Inflammatory macrophage treated with lipopolysaccharide for 1 hour (primary cell): ENCODE measurements at regions not wholly inside any gene's neighbourhood (a gene's known extent, or its start where the extent isn't known, plus 50 kb on each side); places are given as distances from the start of the nearest gene placed in this dataset.

Experiments
- DNase-seq, 2 donors: peaks; one replicate each; pipeline ENCODE4 v3.0.0-alpha.2; 2020 to 2022

DNA sequence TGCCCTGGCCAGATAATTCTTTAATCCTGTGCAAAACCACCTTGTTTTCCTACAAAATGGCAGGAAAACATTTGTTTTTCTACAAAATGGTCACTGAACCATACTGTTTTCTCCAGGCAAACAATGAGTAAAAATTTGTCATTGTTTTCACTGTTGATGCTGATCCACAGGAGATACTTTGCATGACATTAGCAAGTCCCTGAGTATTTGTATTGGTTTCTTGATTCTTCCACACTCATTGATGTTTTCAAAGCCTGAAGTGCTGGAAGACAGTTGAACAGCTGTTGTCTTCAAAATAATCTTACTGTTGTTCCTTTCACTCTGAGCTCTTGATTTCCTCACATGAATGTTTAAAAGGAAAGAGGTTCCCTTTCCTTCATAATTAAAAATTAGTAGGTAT lies 123.1 kb upstream of the HTR2A start:
- DNase-seq = no peak

DNA sequence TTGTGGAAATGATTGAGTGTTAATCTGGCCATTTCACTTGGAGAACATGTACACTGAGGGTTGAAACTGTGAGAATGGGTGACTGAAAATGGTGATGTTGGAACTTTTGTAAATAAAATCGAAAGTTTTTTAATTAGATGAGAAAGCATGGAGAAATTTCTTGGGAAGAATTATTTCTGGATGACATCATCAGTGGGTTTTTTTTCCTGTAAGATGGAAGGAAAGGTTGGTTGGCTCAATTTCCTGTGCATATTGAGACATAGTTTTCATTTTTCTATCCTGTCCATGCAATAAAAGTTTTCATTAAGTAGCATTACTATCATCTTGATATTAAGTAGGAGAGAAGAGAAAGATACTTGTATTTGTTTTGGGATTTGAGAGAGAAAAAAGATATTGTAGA lies 120.6 kb upstream of the HTR2A start:
- no peak for DNase-seq

DNA sequence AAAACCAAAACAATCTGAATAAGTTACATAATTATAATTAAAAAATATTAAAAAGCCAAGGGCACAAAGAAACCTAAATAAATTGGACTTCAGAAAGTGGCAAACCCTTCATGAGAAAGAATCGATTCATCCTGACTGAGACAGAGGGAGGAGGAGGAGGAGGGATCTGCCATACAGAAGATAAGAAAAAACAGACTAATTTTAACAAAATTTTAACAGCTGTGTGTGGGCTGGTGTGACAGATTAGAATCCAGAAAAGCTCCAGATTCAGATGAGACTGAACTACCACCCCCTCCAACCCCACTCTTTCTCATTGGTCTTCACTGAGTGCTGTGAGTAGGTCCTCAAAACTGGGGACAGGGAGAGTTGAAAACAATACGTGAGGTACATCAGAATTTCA lies 111.5 kb upstream of the HTR2A start:
- no peak for DNase-seq

DNA sequence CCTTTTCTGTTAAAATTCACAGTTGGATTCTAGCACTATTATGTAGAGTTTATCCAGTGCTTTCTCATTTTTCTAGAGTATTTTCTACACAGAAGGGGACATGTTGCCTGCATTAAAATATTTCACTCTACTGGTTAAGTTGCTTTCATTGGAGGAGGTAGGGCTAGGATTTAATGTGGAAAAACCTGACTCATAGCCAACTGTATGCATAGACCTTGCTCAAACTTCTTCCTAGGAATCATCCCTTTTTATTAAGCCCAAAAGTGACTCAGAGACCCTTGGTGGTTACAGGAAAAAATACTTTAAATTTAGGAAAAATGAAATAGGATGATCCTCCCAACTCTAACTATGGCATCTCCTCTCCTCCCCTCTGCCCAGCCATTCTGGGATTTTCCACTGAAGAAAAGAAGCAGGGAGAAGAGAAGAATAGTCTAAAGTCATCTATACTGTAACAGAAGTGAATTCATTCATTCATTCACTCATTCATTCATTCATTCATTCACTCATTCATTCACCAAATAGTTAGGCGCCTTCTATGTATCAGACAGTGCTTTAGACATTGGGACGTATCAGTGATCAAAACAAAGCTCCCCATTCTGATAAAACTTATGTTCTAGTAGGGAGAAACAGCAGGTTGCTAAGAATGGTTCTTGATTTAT lies 109.0 kb upstream of the HTR2A start:
- no peak for DNase-seq

DNA sequence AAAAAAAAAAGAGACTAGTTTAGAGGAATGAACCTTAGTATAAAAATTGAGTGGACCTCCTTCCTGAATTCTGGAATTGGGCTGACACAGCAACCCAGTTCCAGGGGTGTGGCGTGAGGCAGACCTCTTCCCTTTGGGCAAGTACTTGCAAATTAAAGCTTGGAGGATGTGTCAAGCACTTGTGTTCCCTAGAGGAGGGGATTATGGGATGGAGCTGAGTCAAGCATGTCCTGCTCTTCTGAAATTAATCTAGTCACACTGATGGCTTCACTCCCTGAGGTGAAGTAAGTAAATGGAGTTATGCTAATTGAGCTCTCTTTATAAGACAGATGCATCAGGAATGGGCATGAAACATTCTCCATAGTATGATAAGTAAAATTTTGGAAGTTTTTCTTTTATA lies 107.7 kb upstream of the HTR2A start:
- no peak for DNase-seq

DNA sequence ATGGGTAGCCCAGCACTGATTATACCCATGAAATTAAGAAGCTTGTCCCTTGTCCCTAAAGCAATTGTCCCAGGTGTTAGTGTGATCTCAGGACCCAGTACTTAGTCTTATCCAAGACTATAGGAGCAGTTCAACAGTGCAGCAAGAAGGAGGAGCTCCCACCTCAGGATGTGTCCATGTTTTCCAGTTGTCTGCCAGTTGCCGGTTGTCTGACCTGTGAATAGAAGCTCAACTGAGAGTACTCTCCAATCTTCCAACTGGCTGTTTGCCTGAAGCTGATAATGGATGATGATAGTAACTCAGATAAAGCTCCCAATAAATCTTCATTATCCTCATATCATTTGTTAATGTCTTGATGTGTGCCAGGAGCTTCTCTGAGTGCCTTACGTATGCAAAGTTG lies 107.2 kb upstream of the HTR2A start:
- DNase-seq = no peak

DNA sequence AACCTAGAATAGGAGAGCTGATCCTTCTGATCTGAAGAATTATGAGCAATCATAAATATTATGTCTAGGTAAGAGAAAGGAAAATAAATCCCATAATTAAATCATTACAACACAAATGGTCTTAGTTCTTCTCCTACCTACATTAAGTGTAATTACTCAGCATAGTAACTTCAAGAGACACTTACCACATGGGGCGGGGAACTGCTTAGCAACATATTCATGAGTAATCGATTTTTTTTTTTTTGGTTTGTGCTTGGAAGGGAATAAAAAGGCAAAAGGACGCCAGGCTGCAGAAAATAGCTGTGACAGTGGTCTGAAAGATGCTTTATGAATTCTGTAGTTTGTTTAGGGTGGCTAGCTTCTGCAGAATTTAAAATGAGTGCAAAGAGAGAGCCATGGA lies 103.3 kb upstream of the HTR2A start:
- DNase-seq = no peak

DNA sequence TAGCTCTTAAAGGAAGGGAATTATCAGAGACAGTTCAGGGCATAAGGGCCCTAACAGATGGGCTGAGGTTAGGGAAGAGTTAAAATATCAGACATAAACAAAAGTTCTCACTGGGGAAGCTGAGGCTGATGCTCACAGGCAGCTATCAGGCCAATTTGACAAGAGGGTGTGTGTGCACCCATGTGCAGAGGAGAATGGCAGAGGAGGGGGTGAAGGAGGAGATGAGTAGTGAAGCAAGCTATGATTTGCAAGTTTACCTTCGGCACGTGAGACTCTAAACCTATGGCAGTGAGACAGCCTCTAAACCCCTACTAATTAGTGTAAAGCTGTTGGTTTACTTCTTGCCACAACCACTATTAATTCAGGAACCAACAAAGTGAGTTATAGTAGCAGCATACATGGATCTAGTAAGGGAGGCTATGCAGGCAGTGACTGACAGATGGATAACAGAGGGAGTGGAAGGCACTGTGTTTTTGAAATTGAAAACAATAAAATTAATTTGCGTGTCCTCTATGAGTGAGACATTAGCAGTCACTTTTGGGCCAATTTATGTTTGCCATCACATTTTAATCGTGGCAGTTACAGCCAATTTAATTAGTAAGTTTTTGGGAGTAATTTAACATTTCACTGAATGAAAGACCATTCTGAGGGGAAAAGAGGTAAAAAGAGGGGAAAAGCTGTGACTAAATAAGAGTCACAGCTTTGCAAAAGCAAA lies 99.6 kb upstream of the HTR2A start:
- no peak for DNase-seq

DNA sequence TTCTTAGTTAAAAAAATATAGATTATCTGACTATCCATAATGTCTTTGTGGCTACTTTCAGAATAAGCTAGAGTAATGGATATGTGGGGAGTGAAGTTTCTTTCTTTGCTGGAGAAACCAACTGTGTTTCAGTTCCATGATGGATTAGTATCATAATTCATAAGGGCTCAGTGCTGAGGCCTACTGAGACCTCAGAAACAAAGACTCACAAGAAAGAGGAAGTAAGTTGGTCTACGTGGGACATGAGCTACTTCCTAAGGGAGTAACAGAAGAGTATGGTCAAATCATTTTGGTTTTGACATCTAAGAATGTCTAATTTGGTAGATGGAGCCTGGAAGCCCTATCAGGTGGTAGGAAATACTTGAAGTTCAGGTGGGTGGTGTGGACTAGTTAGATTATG lies 99.0 kb upstream of the HTR2A start:
- peak in 1 of 2 donors; percentile 4 for DNase-seq

DNA sequence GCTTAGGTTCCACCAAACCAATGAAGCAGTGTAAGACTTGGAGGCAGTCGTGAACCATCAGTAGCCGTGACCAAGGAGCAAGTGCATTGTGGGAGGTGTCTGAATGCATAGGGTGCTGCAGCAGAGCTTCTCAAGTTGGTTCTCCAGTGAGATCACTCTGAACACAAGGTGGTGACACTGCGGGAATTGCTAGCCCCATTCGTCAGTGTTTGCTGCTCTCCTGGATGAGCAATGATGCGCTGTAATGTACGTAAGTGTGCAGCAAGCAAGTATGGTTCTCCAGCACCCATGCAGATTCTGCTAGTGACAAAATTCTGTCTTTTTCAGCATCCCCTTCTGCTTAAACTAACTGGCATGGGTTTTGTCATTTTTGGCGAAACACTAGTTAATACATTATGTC lies 97.6 kb upstream of the HTR2A start:
- DNase-seq = no peak

DNA sequence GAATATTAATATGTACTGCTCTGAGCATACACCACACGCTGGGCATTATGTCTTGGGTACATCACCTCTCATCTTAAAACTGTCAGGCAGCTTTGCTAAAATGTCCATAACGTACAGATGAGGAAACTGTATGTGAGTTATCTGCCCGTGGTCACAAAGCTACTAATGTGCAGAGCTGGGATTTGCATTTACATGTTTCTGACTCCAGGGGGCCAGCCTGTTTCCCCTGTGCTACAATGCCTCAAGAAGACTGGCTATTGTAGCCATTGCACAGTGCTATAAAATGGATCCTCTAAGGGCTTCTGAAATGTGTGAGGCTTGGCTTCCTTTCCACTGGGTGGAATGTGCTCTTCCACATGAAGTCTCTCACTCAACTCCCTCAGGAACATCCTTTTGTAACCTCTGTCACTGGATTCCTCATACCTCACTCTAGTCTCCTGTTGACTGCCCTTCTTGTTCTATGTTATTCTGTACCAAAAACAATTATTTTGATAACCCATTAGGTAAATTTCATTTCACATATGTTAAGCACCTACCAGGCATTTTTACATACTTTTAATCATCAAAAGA lies 95.6 kb upstream of the HTR2A start:
- peak in 1 of 2 donors; percentile 16 for DNase-seq

DNA sequence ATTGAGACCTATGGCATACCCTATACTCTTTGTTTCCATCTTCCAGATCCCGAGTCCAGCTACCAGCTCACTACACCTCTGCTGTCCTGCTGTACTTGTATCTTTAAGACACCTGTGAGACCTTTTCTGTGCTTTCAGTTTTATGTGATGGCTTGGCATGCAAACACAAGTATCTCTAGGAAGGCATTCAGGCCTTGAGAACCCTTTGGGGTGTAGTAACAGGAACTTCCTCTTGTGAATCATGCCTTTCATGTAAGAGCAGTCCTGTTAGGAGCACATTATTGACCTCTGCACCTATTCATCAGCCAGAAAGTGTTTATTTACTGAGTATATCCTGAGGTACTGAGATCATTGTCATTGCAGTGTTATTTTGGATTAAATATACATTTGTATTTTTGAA lies 87.0 kb upstream of the HTR2A start:
- peak; percentile 22 to 27 for DNase-seq

DNA sequence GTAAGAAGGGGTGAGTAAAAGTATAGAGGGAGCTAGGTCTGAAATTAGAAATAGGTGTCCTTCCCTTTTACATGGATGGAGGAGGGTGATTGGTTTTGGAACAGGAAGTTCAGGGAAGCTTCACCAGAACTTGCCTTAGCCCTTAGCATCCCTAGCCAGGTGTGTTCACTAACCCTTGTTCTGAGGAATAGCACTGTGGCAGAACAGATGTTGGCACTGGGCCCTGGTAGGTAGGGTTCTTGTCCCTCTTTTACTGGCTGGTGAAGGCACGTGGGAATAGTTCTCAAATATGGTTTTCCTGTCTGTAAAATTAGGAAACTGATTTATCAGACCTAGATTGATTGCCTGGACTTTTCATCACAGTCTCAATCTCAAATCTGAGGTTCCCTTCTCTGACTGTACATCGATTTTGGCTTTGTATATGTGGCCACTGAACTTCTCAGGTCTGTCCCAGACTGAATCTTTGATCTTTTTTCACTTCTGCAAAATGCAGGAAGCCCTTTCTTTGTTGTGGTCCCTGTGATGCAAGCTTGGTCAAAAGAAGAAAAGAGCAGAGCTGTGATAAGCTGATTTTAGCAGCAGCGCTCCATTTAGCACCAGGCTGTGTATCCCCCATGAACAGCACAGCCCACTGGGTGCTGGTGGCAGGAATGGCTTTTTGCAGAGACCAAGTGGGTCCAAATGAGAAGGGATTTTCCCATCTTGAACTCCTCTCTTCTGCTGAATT lies 86.2 kb upstream of the HTR2A start:
- DNase-seq = no peak

DNA sequence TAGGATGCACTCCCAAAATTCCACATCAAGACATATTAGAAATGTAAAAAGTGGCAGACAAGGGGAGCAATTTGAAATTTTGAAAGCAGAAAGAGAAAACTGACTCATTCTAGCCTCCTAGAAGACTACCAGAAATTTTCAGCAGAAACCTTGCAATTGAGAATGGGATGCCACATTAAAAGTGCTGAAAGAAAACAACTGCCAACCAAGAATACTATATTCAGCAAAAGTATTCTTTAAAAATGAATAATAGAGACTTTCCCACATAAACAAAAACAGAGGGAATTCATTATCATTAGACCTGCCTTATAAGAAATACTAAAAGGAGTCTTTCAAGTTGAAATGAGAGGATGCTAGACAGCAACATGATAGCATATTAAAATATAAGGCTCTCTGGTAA lies 78.3 kb upstream of the HTR2A start:
- no peak for DNase-seq

DNA sequence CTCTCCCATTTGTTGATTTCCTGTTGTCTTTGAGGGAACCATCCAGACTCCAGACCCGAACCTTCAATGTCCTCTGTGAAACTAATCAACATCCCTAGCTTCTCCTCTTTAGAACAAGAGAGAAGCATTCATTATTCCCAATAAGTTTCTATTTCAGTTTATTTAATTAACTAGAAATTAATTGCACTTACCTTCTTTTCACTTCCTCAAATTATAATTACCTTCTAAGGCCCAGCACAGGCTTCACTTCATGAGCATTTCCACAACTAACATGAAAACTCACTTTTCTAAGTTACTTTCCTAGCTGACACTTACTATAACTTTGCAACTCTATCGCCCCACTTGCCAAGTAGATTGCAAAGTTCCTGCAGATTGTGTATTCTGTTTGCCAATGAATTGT lies 71.6 kb upstream of the HTR2A start:
- no peak for DNase-seq

DNA sequence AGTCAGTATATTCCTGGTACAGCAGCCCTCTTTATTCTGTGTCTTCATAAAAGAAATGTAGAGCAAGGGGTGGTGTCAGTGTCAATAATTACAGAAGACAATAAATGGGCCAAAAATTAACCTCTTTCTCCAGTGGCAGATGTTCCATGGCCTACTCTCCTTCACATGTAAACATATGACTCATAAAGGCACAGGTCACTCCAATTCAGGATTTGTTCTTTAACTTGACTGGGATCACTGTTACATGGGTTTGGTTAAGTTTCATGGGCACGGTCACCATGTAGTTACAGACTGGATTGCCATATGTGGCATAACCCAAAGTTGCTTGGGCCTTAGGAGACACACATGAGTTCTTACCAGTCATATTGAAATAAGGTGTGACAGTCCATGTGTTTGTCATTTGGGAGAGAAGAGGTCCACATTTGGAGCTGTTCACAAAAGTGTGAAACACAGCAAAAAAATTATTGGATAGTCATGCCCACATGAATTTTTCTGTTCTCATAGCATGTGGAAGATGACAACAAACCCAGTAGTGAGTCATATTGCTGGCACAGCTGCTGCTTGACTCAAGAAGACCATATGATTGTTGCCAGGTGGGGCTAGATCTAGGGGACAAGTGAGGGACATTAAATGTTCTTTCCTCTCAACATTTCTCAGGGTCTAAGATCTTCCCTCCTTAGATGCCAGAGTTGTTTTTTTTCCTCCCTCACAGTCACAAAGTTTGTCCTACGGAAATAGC lies 68.1 kb upstream of the HTR2A start:
- peak; percentile 23 to 58 for DNase-seq

DNA sequence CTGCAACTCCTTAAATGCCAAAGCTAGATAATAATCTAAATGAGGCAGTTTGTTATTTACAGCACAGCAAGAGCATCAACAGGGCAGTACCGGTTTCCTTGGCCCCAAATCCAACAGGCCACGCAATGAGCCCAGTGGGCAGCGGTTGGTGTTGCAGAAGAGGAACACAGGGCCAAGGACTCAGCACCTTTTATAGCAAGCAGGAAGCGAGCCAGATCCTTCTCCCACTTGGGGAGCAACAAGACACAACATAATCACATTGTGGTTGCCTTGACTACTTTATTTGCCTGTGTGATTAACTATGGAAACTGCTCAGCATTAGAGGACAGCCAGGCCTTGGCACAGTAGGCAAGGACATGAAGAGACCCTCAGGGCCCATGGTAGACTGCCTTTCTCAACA lies 67.1 kb upstream of the HTR2A start:
- peak in 1 of 2 donors; percentile 38 for DNase-seq

DNA sequence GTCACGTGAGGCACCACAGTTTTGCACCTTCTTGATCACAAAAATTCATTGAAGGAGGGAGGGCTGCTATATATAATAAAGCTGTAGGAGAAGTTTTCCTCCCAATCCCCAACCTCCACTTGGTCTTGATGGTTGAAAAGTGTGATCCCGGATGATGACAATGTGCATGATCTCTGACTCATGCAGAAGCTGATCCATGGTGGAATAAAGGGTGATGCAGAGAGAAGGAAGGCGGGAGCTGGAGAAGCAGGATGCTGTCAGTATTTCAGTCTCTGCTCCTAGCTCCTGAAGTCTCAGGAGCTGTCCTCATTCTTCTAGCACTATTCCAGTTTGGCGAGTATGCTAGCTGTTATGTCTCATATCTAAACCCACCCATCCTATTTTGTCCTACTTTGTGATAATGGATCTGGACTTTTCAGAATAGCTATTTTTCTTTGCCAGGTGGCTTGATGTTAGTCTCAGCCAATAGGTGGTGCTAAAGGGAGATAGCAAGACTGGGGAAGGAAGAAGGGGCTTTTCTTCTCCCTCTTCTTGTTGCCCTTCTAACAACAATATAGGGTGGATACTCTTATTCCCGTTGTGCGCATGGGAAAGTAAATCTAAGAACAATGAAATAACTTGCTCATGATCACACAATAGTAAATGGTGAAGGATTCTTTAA lies 65.6 kb upstream of the HTR2A start:
- peak in 1 of 2 donors; percentile 15 for DNase-seq

DNA sequence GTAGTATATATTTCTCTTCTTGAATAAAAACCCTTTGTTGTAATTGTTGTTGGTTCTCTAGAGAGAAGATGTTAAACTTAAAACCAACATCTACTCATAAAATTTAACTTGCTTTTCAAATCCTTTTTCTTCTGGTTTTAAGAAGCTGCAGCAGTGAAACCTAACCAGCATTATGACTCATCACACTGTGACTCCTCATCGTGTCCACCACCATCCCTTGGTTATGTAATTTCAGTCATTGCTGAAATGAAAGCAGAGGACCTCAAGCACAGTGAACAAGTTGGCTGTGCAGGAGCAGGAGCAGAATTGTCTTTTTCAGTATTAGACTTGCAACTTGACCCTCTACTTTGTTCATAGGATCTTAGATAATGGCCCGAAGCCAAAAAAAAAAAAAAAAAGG lies 64.9 kb upstream of the HTR2A start:
- DNase-seq = peak; percentile 87 to 92

DNA sequence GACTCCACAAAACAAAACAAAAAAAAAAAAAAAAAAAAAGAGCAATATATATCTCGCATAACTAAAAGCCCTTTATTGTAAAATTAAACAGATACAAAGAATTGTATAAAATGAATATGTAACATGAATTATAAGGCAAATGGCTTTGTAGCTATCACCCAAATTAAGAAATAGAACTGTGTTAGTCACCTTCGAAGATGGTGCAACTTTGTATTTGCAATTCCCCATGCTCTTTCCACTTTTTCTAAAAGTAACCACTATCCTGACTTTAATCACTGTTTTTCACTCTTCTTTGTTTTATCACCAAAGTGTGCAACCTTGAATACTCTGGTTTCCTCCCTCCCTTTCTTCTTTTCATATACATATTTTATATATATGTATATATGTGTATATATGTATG lies 57.1 kb upstream of the HTR2A start:
- DNase-seq = peak; percentile 56 to 65

DNA sequence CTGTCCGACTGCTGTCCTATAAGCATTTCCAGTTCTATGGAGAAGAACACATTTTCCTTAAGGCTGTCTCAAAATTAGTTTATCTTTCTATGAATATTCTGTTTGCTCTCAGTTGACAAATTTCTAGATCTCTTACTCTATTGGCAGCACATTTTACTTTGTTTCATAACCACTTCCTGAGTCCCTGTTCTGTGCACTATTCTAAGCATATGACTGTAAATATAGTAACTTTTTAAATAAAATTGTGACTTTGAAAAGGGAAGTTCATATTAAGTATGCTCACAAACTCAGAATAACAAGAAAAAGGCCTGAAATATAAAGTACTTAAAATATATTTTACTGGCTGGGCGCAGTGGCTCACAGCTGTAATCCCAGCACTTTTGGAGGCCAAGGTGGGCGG lies 56.5 kb upstream of the HTR2A start:
- DNase-seq = peak; percentile 18 to 43

DNA sequence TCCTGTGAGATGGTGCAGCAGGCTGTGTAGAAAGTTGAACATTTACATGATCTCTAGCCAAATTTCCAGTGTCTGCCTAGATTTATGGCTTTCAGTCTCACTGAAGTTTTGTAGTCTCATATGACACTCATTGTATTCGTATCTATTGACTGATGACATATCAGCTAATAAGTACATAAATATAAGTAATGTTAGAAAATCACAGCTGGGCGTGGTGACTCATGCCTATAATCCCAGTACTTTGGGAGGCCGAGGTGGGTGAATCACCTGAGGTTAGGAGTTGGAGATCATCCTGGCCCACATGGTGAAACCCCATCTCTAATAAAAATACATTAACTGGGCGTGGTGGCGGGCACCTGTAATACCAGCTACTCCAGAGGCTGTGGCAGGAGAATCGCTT lies 54.7 kb upstream of the HTR2A start:
- DNase-seq = no peak

DNA sequence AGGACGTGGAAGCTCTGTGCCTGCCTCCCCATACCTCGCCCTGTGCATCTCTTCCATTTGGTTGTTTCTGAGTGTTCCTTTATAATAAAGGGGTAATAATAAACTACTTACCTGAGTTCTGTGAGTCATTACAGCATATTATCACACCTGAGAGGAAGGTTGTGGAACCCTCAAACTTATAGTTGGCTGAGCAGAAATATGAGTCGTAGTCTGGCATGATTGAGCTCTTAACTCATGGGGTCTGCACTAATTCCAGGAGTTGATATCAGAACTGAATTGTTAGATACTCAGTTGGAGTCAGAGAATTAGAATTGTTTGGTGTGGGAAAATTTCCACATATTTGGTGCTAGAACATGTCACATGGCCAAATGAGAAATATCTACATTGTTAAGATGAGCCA lies 52.4 kb upstream of the HTR2A start:
- DNase-seq = no peak
